A549 (cell line): ENCODE measurements at regions not wholly inside any gene's neighbourhood (a gene's known extent, or its start where the extent isn't known, plus 50 kb on each side); places are given as distances from the start of the nearest gene placed in this dataset.

Experiments used
- CEBPB ChIP-seq, 2 experiments: fragments of >200 bp in 1 of 2; sonication (Bioruptor Twin) in 1 of 2; formaldehyde crosslinking in 1 of 2; IDR thresholded peaks; 2 replicates each; pipeline ENCODE4 v1.6.1; 2012 to 2016
- CHD2 ChIP-seq: fragments of 150-350 bp; IDR thresholded peaks from 2 replicates; pipeline ENCODE4 v1.6.1; 2014; ENCODE audit warnings: low read length; ENCODE audit not compliant: partially characterized antibody
- CHD4 ChIP-seq: fragments of 200-600 bp; sonication (generic); IDR thresholded peaks from 2 replicates; pipeline ENCODE4 v1.6.1; 2016; ENCODE audit warnings: antibody characterized with exemption, mild to moderate bottlenecking, borderline replicate concordance
- EP300 ChIP-seq, 2 experiments: fragments of >200 bp; sonication (Bioruptor Twin); formaldehyde crosslinking; IDR thresholded peaks; 2 replicates in 1 of 2; 3 replicates in 1 of 2; pipeline ENCODE4 v1.6.1; 2016 to 2017
- FOSL2 ChIP-seq, 2 experiments: fragments of 450-650 bp in 1 of 2; fragments of >200 bp in 1 of 2; sonication (Bioruptor Twin) in 1 of 2; formaldehyde crosslinking; IDR thresholded peaks; 2 replicates each; pipeline versions ENCODE4 v1.5.0 to v1.6.1; 2016 to 2020; ENCODE audit warnings: mild to moderate bottlenecking in 1 of 2, moderate library complexity in 1 of 2
- JUNB ChIP-seq: fragments of >200 bp; sonication (Bioruptor Twin); formaldehyde crosslinking; IDR thresholded peaks from 2 replicates; pipeline ENCODE4 v1.6.1; 2016
- KDM1A ChIP-seq: fragments of 200-600 bp; sonication (generic); IDR thresholded peaks from 2 replicates; pipeline ENCODE4 v1.6.1; 2016; ENCODE audit warnings: low read depth, mild to moderate bottlenecking
- MAFK ChIP-seq: fragments of 450-650 bp; IDR thresholded peaks from 2 replicates; pipeline ENCODE4 v1.6.1; 2014; ENCODE audit not compliant: partially characterized antibody
- PHF8 ChIP-seq: fragments of 200-600 bp; sonication (generic); IDR thresholded peaks from 2 replicates; pipeline ENCODE4 v1.6.1; 2016; ENCODE audit warnings: low read depth, mild to moderate bottlenecking, antibody characterized with exemption, moderate library complexity, borderline replicate concordance
- RAD21 ChIP-seq, 2 experiments: fragments of >200 bp in 1 of 2; sonication (Bioruptor Twin) in 1 of 2; formaldehyde crosslinking in 1 of 2; IDR thresholded peaks in 1 of 2; conservative IDR thresholded peaks in 1 of 2; 2 replicates in 1 of 2; 3 replicates in 1 of 2; pipeline ENCODE4 v1.6.1; 2012 to 2018; ENCODE audit warnings: inconsistent platforms in 1 of 2
- RFX5 ChIP-seq: fragments of 450-650 bp; IDR thresholded peaks from 2 replicates; pipeline ENCODE4 v1.7.1; 2014; ENCODE audit warnings: antibody characterized with exemption, mild to moderate bottlenecking, moderate library complexity
- ZFP36 ChIP-seq: fragments of 450-650 bp; IDR thresholded peaks from 2 replicates; pipeline ENCODE4 v1.6.1; 2014; ENCODE audit warnings: borderline replicate concordance; ENCODE audit not compliant: partially characterized antibody
- TF ChIP-seq, protein P1 (sequence below): fragments of >200 bp; sonication (Bioruptor Twin); formaldehyde crosslinking; IDR thresholded peaks from 3 replicates; pipeline ENCODE4 v1.5.1; 2016

DNA sequence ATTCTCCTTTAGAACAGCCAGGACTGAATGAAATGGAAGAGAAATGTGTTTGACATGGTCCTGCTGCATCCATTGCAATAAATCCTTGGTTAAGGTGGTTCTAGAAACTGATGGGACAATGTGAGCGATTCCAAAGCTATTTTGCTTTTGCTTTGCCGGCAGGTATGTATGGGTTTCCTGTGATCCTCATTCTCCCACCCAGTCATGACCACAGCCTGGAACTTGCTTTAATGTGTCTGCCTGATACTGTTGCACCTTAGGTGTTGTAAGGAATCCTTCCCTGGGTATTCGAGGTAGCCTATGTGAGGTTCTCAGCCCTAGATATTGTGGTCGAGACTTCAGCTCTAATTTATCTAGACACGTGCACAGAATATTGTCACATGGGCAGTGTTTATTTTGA is 86.1 kb downstream of the ZNF518B start:
- TF ChIP-seq EP300 (IDR thresholded peaks at IDR 0.05) (no peak), PHF8 (no peak), CHD4 (no peak), FOSL2 (IDR thresholded peaks at IDR 0.05) (no peak), FOSL2 (CRISPR knock-in tag; IDR thresholded peaks at IDR 0.05) (no peak), CHD2 (no peak), MAFK (no peak), CEBPB (IDR thresholded peaks at IDR 0.05) (no peak), RFX5 (no peak), JUNB (no peak), KDM1A (no peak), ZFP36 (no peak), RAD21 (conservative IDR thresholded peaks at IDR 0.05 in 1 of 2, IDR thresholded peaks at IDR 0.05 in 1 of 2) (no peak)
- TF ChIP-seq, protein P1, sequence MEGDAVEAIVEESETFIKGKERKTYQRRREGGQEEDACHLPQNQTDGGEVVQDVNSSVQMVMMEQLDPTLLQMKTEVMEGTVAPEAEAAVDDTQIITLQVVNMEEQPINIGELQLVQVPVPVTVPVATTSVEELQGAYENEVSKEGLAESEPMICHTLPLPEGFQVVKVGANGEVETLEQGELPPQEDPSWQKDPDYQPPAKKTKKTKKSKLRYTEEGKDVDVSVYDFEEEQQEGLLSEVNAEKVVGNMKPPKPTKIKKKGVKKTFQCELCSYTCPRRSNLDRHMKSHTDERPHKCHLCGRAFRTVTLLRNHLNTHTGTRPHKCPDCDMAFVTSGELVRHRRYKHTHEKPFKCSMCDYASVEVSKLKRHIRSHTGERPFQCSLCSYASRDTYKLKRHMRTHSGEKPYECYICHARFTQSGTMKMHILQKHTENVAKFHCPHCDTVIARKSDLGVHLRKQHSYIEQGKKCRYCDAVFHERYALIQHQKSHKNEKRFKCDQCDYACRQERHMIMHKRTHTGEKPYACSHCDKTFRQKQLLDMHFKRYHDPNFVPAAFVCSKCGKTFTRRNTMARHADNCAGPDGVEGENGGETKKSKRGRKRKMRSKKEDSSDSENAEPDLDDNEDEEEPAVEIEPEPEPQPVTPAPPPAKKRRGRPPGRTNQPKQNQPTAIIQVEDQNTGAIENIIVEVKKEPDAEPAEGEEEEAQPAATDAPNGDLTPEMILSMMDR: no peak
